B cell (primary cell): ENCODE measurements at regions not wholly inside any gene's neighbourhood (a gene's known extent, or its start where the extent isn't known, plus 50 kb on each side); places are given as distances from the start of the nearest gene placed in this dataset.

Source experiments
- ATAC-seq: fragments of 200-7000 bp; cut with Tn5 transposase; one replicate; pipeline ENCODE4 v1.10.0; 2021; ENCODE audit warnings: low read depth, mild to moderate bottlenecking, moderate number of reproducible peaks, moderate library complexity
- CTCF ChIA-PET: fragments of 350-600 bp; sonication (Branson Sonifier 250); formaldehyde crosslinking; loops from one replicate; lab custom pipeline; 2021; ENCODE audit warnings: antibody characterized with exemption, inconsistent platforms; lab: Charles Lee
- POLR2A ChIA-PET: fragments of 350-600 bp; sonication (Branson Sonifier 250); formaldehyde crosslinking; loops from one replicate; lab custom pipeline; 2021; ENCODE audit warnings: antibody characterized with exemption; lab: Charles Lee
- DNase-seq: peaks from one replicate; pipeline ENCODE4 v3.0.0; 2013
- H2AFZ ChIP-seq: 2 replicates; pipeline ENCODE4 v1.6.1; 2012; ENCODE audit warnings: mild to moderate bottlenecking, low read depth, low read length; ENCODE audit not compliant: insufficient read depth, poor library complexity, severe bottlenecking
- H3K27ac ChIP-seq, 2 donors: 1 replicate in 1 of 2; 2 replicates in 1 of 2; pipeline ENCODE4 v1.5.1; 2012 to 2013; ENCODE audit warnings: low read length in 2 of 2, mild to moderate bottlenecking in 2 of 2, moderate library complexity in 1 of 2
- H3K27me3 ChIP-seq, 4 experiments: fragments of 200-600 bp in 1 of 4; sonication (generic) in 1 of 4; replicated peaks in 1 of 4; 1 replicate in 2 of 4; 2 replicates in 2 of 4; pipeline versions ENCODE4 v1.6.1 to v1.7.0; 2013 to 2016; ENCODE audit warnings: low read length in 3 of 4, mild to moderate bottlenecking in 2 of 4, mixed read lengths in 1 of 4, moderate library complexity in 1 of 4; ENCODE audit not compliant: insufficient read depth in 4 of 4, control insufficient read depth in 3 of 4; ENCODE audit errors: control extremely low read depth in 1 of 4
- H3K36me3 ChIP-seq, 2 experiments: replicated peaks in 1 of 2; 1 replicate in 1 of 2; 2 replicates in 1 of 2; pipeline versions ENCODE4 v1.6.1 to v1.7.1; 2013; ENCODE audit warnings: low read length in 1 of 2; ENCODE audit not compliant: insufficient read depth in 2 of 2, control insufficient read depth in 1 of 2; ENCODE audit errors: control extremely low read depth in 1 of 2, extremely low read depth in 1 of 2
- H3K4me1 ChIP-seq, 2 donors: fragments of 200-600 bp in 1 of 2; sonication (generic) in 1 of 2; 1 replicate in 1 of 2; 2 replicates in 1 of 2; pipeline versions ENCODE4 v1.5.1 to v1.6.1; 2013 to 2017; ENCODE audit warnings: low read length in 2 of 2; ENCODE audit not compliant: control insufficient read depth in 2 of 2, insufficient read depth in 2 of 2
- H3K4me2 ChIP-seq: replicated peaks from 2 replicates; pipeline ENCODE3; 2012; ENCODE audit warnings: mild to moderate bottlenecking, low read depth, low read length; ENCODE audit not compliant: poor library complexity, severe bottlenecking
- H3K4me3 ChIP-seq, 5 experiments: fragments of 200-600 bp in 1 of 5; sonication (generic) in 1 of 5; 1 replicate in 3 of 5; 2 replicates in 2 of 5; pipeline versions ENCODE4 v1.5.1 to v1.7.0; 2011 to 2016; ENCODE audit warnings: low read length in 4 of 5, mild to moderate bottlenecking in 4 of 5, low read depth in 2 of 5, control low read depth in 1 of 5, moderate library complexity in 1 of 5; ENCODE audit not compliant: insufficient read depth in 1 of 5; ENCODE audit errors: control extremely low read depth in 1 of 5, extremely low read depth in 1 of 5
- H3K79me2 ChIP-seq: fragments of 200-600 bp; sonication (generic); one replicate; pipeline ENCODE4 v1.6.0; 2016; ENCODE audit warnings: low read length; ENCODE audit not compliant: control insufficient read depth, insufficient read depth
- H3K9ac ChIP-seq: fragments of 200-600 bp; sonication (generic); 2 replicates; pipeline ENCODE4 v1.6.1; 2017; ENCODE audit warnings: mild to moderate bottlenecking, low read length, moderate library complexity
- H3K9me3 ChIP-seq, 3 donors: one replicate each; pipeline versions ENCODE4 v1.6.1 to v1.7.1; 2013; ENCODE audit warnings: low read length in 2 of 3; ENCODE audit not compliant: control insufficient read depth in 2 of 3, insufficient read depth in 1 of 3; ENCODE audit errors: control extremely low read depth in 1 of 3
- H4K20me1 ChIP-seq: 2 replicates; pipeline ENCODE4 v1.6.0; 2012; ENCODE audit warnings: mild to moderate bottlenecking, low read length; ENCODE audit not compliant: insufficient read depth, control insufficient read depth, poor library complexity, severe bottlenecking
- H3K27ac Mint-ChIP-seq: one replicate; pipeline ENCODE4 v1.8.0; 2021; ENCODE audit warnings: mixed read lengths
- H3K27me3 Mint-ChIP-seq: one replicate; pipeline ENCODE4 v1.8.0; 2021; ENCODE audit warnings: mixed read lengths
- H3K4me1 Mint-ChIP-seq: one replicate; pipeline ENCODE4 v1.8.0; 2021; ENCODE audit warnings: mixed read lengths
- H3K4me3 Mint-ChIP-seq: one replicate; pipeline ENCODE4 v1.8.0; 2021; ENCODE audit warnings: mixed read lengths
- H3K9me3 Mint-ChIP-seq: one replicate; pipeline ENCODE4 v1.8.0; 2022; ENCODE audit warnings: mixed read lengths; ENCODE audit not compliant: insufficient read depth
- EZH2 ChIP-seq: IDR thresholded peaks from 2 replicates; pipeline ENCODE4 v1.6.1; 2012; ENCODE audit warnings: borderline replicate concordance, low read depth, mild to moderate bottlenecking, moderate library complexity, low read length; ENCODE audit not compliant: insufficient read depth, poor library complexity, severe bottlenecking
- WGBS: methylation state at CpG from one replicate; pipeline ENCODE4 v1.1.5; 2013; ENCODE audit warnings: missing lambda C conversion rate; ENCODE audit not compliant: insufficient coverage; 5-methylcytosine and 5-hydroxymethylcytosine counted together
- intact Hi-C: fragments of 100-400 bp; cut with micrococcal nuclease; formaldehyde crosslinking; loops from one replicate; pipeline ENCODE4 v1.10.0; 2022
- TF ChIP-seq, protein P1 (sequence below): fragments of 200-600 bp; IDR thresholded peaks from one replicate; pipeline ENCODE4 v1.8.0; 2022; ENCODE audit warnings: antibody characterized with exemption, mild to moderate bottlenecking

- no peak for ATAC-seq
- no peaks in the 10 kb centered on the region for H3K9me3 Mint-ChIP-seq
- Histone ChIP-seq H3K9me3 (no peaks in the 10 kb centered on the region), H4K20me1 (no peaks in the 10 kb centered on the region), H3K4me3 (no peak overlapping the region), H2AFZ (no peak overlapping the region), H3K4me2 (no peak overlapping the region), H3K27me3 (no peaks in the 10 kb centered on the region), H3K9ac (no peak overlapping the region), H3K4me1 (no peaks in the 10 kb centered on the region), H3K36me3 (no peaks in the 10 kb centered on the region), H3K27ac (no peak overlapping the region), H3K79me2 (no peaks in the 10 kb centered on the region)
- no peak overlapping the region for H3K4me3 Mint-ChIP-seq
- no peak for TF ChIP-seq EZH2
- no peak for DNase-seq
- H3K27me3 Mint-ChIP-seq = no peaks in the 10 kb centered on the region
- WGBS = 93% methylated on average over 2 of the region's 3 CpGs
- POLR2A ChIA-PET = no interaction called here
- intact Hi-C loops = no loop called here
- no peak overlapping the region for H3K27ac Mint-ChIP-seq
- CTCF ChIA-PET = no interaction called here
- H3K4me1 Mint-ChIP-seq = no peaks in the 10 kb centered on the region
Observed at GRCh38 chr6:82419132-82419581, 55.5 kb downstream of the TPBG start.

DNA sequence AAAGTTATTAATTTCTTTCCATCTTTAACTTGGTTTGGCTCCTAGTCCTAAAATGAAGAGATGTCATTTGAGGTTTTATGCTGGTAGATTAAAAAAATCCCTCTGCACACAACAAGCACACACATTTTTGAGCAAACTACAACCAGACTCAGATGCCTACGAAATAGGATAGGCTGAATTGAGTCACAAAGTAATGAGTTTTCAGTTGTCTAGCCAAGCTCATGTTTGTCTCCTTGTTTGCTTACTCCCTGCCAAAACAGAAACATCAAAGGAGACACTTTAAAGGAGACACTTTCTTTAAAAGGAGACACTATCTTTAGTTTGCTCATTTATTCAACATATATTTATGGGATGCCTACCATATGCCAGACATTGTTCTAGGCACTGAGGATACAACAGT, 56.2 kb downstream of the TPBG start:
- CTCF ChIA-PET = no interaction called here
- no peak overlapping the region for H3K4me2 ChIP-seq

More for the DNA sequence above, 56.2 kb downstream of the TPBG start:
- no peaks in the 10 kb centered on the region for H3K9me3 ChIP-seq
- no peak for TF ChIP-seq EZH2
- TF ChIP-seq, protein P1, sequence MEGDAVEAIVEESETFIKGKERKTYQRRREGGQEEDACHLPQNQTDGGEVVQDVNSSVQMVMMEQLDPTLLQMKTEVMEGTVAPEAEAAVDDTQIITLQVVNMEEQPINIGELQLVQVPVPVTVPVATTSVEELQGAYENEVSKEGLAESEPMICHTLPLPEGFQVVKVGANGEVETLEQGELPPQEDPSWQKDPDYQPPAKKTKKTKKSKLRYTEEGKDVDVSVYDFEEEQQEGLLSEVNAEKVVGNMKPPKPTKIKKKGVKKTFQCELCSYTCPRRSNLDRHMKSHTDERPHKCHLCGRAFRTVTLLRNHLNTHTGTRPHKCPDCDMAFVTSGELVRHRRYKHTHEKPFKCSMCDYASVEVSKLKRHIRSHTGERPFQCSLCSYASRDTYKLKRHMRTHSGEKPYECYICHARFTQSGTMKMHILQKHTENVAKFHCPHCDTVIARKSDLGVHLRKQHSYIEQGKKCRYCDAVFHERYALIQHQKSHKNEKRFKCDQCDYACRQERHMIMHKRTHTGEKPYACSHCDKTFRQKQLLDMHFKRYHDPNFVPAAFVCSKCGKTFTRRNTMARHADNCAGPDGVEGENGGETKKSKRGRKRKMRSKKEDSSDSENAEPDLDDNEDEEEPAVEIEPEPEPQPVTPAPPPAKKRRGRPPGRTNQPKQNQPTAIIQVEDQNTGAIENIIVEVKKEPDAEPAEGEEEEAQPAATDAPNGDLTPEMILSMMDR = no peak
- WGBS = no CpG with 5 or more reads among the region's 1 CpG
- DNase-seq (no peak), ATAC-seq (no peak)
- Mint-ChIP-seq H3K4me1 (no peaks in the 10 kb centered on the region), H3K9me3 (no peaks in the 10 kb centered on the region), H3K27ac (no peak overlapping the region), H3K4me3 (no peak overlapping the region), H3K27me3 (no peaks in the 10 kb centered on the region)
- H3K9ac ChIP-seq = no peak overlapping the region
- no peaks in the 10 kb centered on the region for H4K20me1 ChIP-seq
- H3K4me1 ChIP-seq = no peaks in the 10 kb centered on the region
- POLR2A ChIA-PET = no interaction called here
- no peaks in the 10 kb centered on the region for H3K36me3 ChIP-seq
- no peaks in the 10 kb centered on the region for H3K27me3 ChIP-seq
- no peak overlapping the region for H3K4me3 ChIP-seq
- no peaks in the 10 kb centered on the region for H3K79me2 ChIP-seq
- intact Hi-C loops = no loop called here
- H2AFZ ChIP-seq = no peak overlapping the region
- H3K27ac ChIP-seq = no peak overlapping the region
